Anterior cingulate cortex (tissue), 58 donors: ENCODE measurements at regions not wholly inside any gene's neighbourhood (a gene's known extent, or its start where the extent isn't known, plus 50 kb on each side); places are given as distances from the start of the nearest gene placed in this dataset.
A peak's percentile ranks its signal among the peaks of the same experiment; 100 is the strongest.
"Not testable (repeated sequence)": the region's sequence is repeated elsewhere in the genome, so short reads cannot be mapped to it uniquely, and the experiment has no call there.

Source experiments
- DNase-seq, 58 donors: peaks; one replicate each; lab custom pipeline; 2025; lab: John Stamatoyannopoulos, UW

- peak in 8 of 58 donors; percentile 0 to 19 (median 5) for DNase-seq
Measured at GRCh38 chr11:82398300-82398815, 335.3 kb downstream of the FAM181B start.

- not testable (repeated sequence) for DNase-seq
Measured at GRCh38 chr11:82396639-82397038, 337.0 kb downstream of the FAM181B start.

- no peak for DNase-seq
Measured at GRCh38 chr11:82384308-82384707, 349.4 kb downstream of the FAM181B start.

GRCh38 chr11:82373781-82374542, 359.7 kb downstream of the FAM181B start:
- DNase-seq, result no peak

GRCh38 chr11:82365351-82365750, 368.3 kb downstream of the FAM181B start:
- no peak for DNase-seq

- DNase-seq, result no peak
Measured at GRCh38 chr11:82356316-82356715, 377.3 kb downstream of the FAM181B start.

- DNase-seq, result no peak
Measured at GRCh38 chr11:82355313-82355823, 378.3 kb downstream of the FAM181B start.

GRCh38 chr11:82326853-82327252, 406.8 kb downstream of the FAM181B start:
- DNase-seq, result no peak

- no peak for DNase-seq
Measured at GRCh38 chr11:82321206-82321605, 412.5 kb downstream of the FAM181B start.

- DNase-seq, result peak in 1 of 58 donors; percentile 1
Measured at GRCh38 chr11:82315093-82315492, 418.6 kb downstream of the FAM181B start.

GRCh38 chr11:82308979-82309378, 424.7 kb downstream of the FAM181B start:
- DNase-seq, result no peak

GRCh38 chr11:82305123-82305522, 428.5 kb downstream of the FAM181B start:
- DNase-seq, result no peak

GRCh38 chr11:82303671-82304070, 430.0 kb downstream of the FAM181B start:
- no peak for DNase-seq

GRCh38 chr11:82288471-82288870, 445.2 kb downstream of the FAM181B start:
- DNase-seq, result no peak

GRCh38 chr11:82270870-82271269, 462.8 kb downstream of the FAM181B start:
- DNase-seq, result no peak

- no peak for DNase-seq
Measured at GRCh38 chr11:82268627-82269026, 465.0 kb downstream of the FAM181B start.

GRCh38 chr11:82267186-82267585, 466.5 kb downstream of the FAM181B start:
- no peak for DNase-seq

- peak in 1 of 58 donors; percentile 15 for DNase-seq
Measured at GRCh38 chr11:82261367-82261766, 472.3 kb downstream of the FAM181B start.

- no peak for DNase-seq
Measured at GRCh38 chr11:82250047-82250446, 483.6 kb downstream of the FAM181B start.

GRCh38 chr11:82246926-82247325, 486.7 kb downstream of the FAM181B start:
- no peak for DNase-seq

GRCh38 chr11:82239498-82239897, 494.2 kb downstream of the FAM181B start:
- no peak for DNase-seq

GRCh38 chr11:82234256-82234655, 499.4 kb downstream of the FAM181B start:
- peak in 4 of 58 donors; percentile 1 to 7 (median 2) for DNase-seq
